Kidney (tissue), 13 donors: ENCODE measurements at regions not wholly inside any gene's neighbourhood (a gene's known extent, or its start where the extent isn't known, plus 50 kb on each side); places are given as distances from the start of the nearest gene placed in this dataset.

ENCODE experiments used
- DNase-seq, 5 donors: peaks; one replicate each; pipeline ENCODE4 v3.0.0-alpha.2; 2013 to 2020
- FAIRE-seq: peaks from 2 replicates; lab custom pipeline; 2012; peaks lifted over from hg19 to GRCh38; lab: Jason Lieb, UNC
- H3K27ac ChIP-seq, 2 donors: one replicate each; pipeline ENCODE4 v1.7.0; 2013; ENCODE audit warnings: low read depth in 2 of 2, low read length in 2 of 2, inconsistent platforms in 1 of 2
- H3K27me3 ChIP-seq: one replicate; pipeline ENCODE4 v1.7.1; 2013; ENCODE audit warnings: low read length, inconsistent platforms; ENCODE audit not compliant: control insufficient read depth, insufficient read depth
- H3K36me3 ChIP-seq, 3 donors: one replicate each; pipeline versions ENCODE4 v1.7.0 to v1.7.1; 2013; ENCODE audit warnings: low read length in 3 of 3, control low read depth in 1 of 3, inconsistent platforms in 1 of 3; ENCODE audit not compliant: insufficient read depth in 3 of 3, control insufficient read depth in 2 of 3
- H3K4me1 ChIP-seq, 3 donors: one replicate each; pipeline versions ENCODE4 v1.7.0 to v1.7.1; 2013; ENCODE audit warnings: low read length in 3 of 3, inconsistent platforms in 1 of 3, low read depth in 1 of 3; ENCODE audit not compliant: control insufficient read depth in 2 of 3, insufficient read depth in 2 of 3
- H3K4me3 ChIP-seq, 3 donors: one replicate each; pipeline versions ENCODE4 v1.7.0 to v1.8.1; 2013; ENCODE audit warnings: low read length in 3 of 3, control low read depth in 1 of 3, inconsistent platforms in 1 of 3
- H3K9ac ChIP-seq, 3 donors: one replicate each; pipeline versions ENCODE4 v1.7.0 to v1.7.1; 2013; ENCODE audit warnings: low read length in 3 of 3, control low read depth in 1 of 3, inconsistent platforms in 1 of 3
- H3K9me3 ChIP-seq, 3 donors: one replicate each; pipeline versions ENCODE4 v1.7.0 to v1.7.1; 2013; ENCODE audit warnings: low read length in 3 of 3, control low read depth in 1 of 3, inconsistent platforms in 1 of 3; ENCODE audit not compliant: control insufficient read depth in 2 of 3, insufficient read depth in 1 of 3
- intact Hi-C: fragments of 100-400 bp; cut with DNase I; formaldehyde crosslinking; loops from one replicate; pipeline ENCODE4 v1.11.1; 2022
- TF ChIP-seq, protein P1 (sequence below): IDR thresholded peaks from 3 replicates; pipeline ENCODE4 v1.5.1; 2012; ENCODE audit warnings: mild to moderate bottlenecking, moderate library complexity, borderline replicate concordance; ENCODE audit not compliant: insufficient read depth; ENCODE audit errors: extremely low read depth
- donor health status: control.
- donor health status: control.
- donor health status: control.
- donor health status: control.
- donor health status: control.
- donor health status: DM: yes; HTN: yes; CAD: no.
- donor health status: Normal renal cell carcinoma (clear cell type).

GRCh38 chr4:138485498-138485897 lies 243.3 kb upstream of the SLC7A11 start:
- Histone ChIP-seq H3K27ac (no peak overlapping the region), H3K4me1 (no peaks in the 10 kb centered on the region), H3K4me3 (no peak overlapping the region), H3K9me3 (no peaks in the 10 kb centered on the region), H3K27me3 (no peaks in the 10 kb centered on the region), H3K9ac (no peak overlapping the region), H3K36me3 (no peaks in the 10 kb centered on the region)
- FAIRE-seq: no peak
- TF ChIP-seq, protein P1, sequence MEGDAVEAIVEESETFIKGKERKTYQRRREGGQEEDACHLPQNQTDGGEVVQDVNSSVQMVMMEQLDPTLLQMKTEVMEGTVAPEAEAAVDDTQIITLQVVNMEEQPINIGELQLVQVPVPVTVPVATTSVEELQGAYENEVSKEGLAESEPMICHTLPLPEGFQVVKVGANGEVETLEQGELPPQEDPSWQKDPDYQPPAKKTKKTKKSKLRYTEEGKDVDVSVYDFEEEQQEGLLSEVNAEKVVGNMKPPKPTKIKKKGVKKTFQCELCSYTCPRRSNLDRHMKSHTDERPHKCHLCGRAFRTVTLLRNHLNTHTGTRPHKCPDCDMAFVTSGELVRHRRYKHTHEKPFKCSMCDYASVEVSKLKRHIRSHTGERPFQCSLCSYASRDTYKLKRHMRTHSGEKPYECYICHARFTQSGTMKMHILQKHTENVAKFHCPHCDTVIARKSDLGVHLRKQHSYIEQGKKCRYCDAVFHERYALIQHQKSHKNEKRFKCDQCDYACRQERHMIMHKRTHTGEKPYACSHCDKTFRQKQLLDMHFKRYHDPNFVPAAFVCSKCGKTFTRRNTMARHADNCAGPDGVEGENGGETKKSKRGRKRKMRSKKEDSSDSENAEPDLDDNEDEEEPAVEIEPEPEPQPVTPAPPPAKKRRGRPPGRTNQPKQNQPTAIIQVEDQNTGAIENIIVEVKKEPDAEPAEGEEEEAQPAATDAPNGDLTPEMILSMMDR: no peak
- no peak for DNase-seq
- intact Hi-C loops: no loop called here

- Histone ChIP-seq H3K27ac (no peak overlapping the region), H3K4me3 (no peak overlapping the region), H3K36me3 (no peaks in the 10 kb centered on the region), H3K4me1 (no peaks in the 10 kb centered on the region), H3K27me3 (no peaks in the 10 kb centered on the region), H3K9ac (no peak overlapping the region), H3K9me3 (no peaks in the 10 kb centered on the region)
- FAIRE-seq (no peak), DNase-seq (no peak)
- intact Hi-C loops: no loop called here
- TF ChIP-seq, protein P1: no peak
Observed at GRCh38 chr4:138475116-138475515, 233.0 kb upstream of the SLC7A11 start.

DNA sequence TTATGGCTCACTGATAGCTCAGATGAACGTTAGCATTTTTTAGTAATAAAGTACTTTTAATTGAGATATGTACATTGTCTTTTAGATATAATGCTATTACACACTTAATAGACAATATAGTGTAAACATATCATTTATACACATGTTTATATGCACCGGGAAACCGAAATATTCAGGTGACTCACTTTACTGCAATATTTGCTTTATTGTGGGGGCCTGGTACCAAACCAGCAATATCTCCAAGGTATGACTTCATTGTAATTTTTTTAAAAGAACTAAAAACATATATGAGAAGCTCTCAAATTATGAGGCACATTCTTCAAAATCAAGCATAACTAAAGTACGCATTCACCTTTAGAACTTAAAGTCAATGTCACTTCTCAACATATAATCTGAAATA lies 231.2 kb upstream of the SLC7A11 start:
- intact Hi-C loops: no loop called here
- TF ChIP-seq, protein P1: no peak
- Histone ChIP-seq H3K36me3 (no peaks in the 10 kb centered on the region), H3K4me1 (no peaks in the 10 kb centered on the region), H3K4me3 (no peak overlapping the region), H3K27me3 (no peaks in the 10 kb centered on the region), H3K27ac (no peak overlapping the region), H3K9me3 (no peaks in the 10 kb centered on the region), H3K9ac (no peak overlapping the region)
- DNase-seq: no peak
- FAIRE-seq: no peak
